Tibial nerve (tissue), 4 donors: ENCODE measurements at regions not wholly inside any gene's neighbourhood (a gene's known extent, or its start where the extent isn't known, plus 50 kb on each side); places are given as distances from the start of the nearest gene placed in this dataset. TPM values are rescaled to one million over a fixed set of nuclear protein-coding genes. Genes with fewer than 3 reads are reported as not detected.
"Not testable (repeated sequence)": the region's sequence is repeated elsewhere in the genome, so short reads cannot be mapped to it uniquely, and the experiment has no call there.

Experiments used
- DNase-seq, 2 donors: peaks; one replicate each; pipeline ENCODE4 v3.0.0-alpha.2; 2019; ENCODE audit warnings: low spot score in 2 of 2
- H3K27ac ChIP-seq, 4 donors: fragments of 200-600 bp; sonication (generic) in 3 of 4; one replicate each; pipeline ENCODE4 v1.5.1; 2017 to 2019; ENCODE audit warnings: mild to moderate bottlenecking in 1 of 4
- H3K27me3 ChIP-seq, 2 donors: fragments of 200-600 bp; sonication (generic) in 1 of 2; one replicate each; pipeline versions ENCODE4 v1.5.1 to v1.6.0; 2017 to 2019
- H3K36me3 ChIP-seq, 3 donors: fragments of 200-600 bp; sonication (generic); one replicate each; pipeline ENCODE4 v1.5.1; 2018 to 2019
- H3K4me1 ChIP-seq, 4 donors: fragments of 200-600 bp; sonication (generic) in 3 of 4; one replicate each; pipeline ENCODE4 v1.5.1; 2017 to 2019
- H3K4me3 ChIP-seq, 4 donors: fragments of 200-600 bp; sonication (generic) in 3 of 4; one replicate each; pipeline ENCODE4 v1.5.1; 2017 to 2019; ENCODE audit warnings: mild to moderate bottlenecking in 1 of 4, moderate library complexity in 1 of 4
- H3K9me3 ChIP-seq, 4 donors: fragments of 200-600 bp; sonication (generic) in 3 of 4; one replicate each; pipeline ENCODE4 v1.5.1; 2017 to 2019
- EP300 ChIP-seq, 2 donors: sonication (generic); formaldehyde crosslinking; IDR thresholded peaks; one replicate each; pipeline ENCODE4 v1.6.1; 2017; ENCODE audit warnings: antibody characterized with exemption in 2 of 2, mild to moderate bottlenecking in 1 of 2
- POLR2A ChIP-seq, 2 donors: fragments of 450-650 bp; IDR thresholded peaks; one replicate each; pipeline ENCODE4 v1.6.1; 2017; ENCODE audit warnings: antibody characterized with exemption in 2 of 2, mild to moderate bottlenecking in 2 of 2, moderate library complexity in 2 of 2
- WGBS, 2 donors: methylation state at CpG; one replicate each; pipeline ENCODE4 v1.1.5; 2018; 5-methylcytosine and 5-hydroxymethylcytosine counted together
- small RNA-seq: library from RNA; depleted of rRNA; stranded (forward); fragments of <200 nt; gene quantifications from one replicate; pipeline ENCODE3, GENCODE V24; 2016
- TF ChIP-seq, protein P1 (sequence below), 5 experiments: fragments of 200-600 bp in 3 of 5; fragments of 450-650 bp in 2 of 5; sonication (generic) in 3 of 5; IDR thresholded peaks; one replicate each; pipeline ENCODE4 v1.5.1; 2016 to 2019; ENCODE audit warnings: antibody characterized with exemption in 5 of 5, mild to moderate bottlenecking in 3 of 5, moderate library complexity in 2 of 5

DNA sequence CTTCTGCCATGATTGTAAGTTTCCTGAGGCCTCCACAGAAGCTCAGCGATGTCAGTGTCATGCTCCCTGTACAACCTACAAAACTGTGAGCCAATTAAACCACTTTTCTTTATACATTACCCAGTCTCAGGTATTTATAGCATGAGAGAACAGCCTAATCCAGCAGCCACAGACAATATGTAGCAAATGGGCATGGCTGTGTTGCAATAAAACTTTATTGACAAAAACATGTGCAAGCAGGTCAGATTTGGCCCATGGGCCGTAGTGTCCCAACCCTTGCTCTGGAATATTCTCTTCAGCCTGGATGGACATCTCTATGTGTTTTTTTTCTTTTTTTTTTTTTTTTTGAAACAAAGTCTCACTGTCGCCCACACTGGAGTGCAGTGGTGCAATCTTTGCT lies 60.9 kb upstream of the EEF2KMT start:
- WGBS, 2 donors, result 90 to 93% methylated on average over 3 of the region's 3 CpGs
- Histone ChIP-seq H3K27ac (no peak overlapping the region), H3K4me1 (no peaks in the 10 kb centered on the region), H3K4me3 (no peak overlapping the region), H3K27me3 (no peaks in the 10 kb centered on the region), H3K36me3 (no peaks in the 10 kb centered on the region), H3K9me3 (peaks cover 0 to 17% (median 0%) of the 10 kb centered on the region in 4 donors)
- TF ChIP-seq, protein P1, sequence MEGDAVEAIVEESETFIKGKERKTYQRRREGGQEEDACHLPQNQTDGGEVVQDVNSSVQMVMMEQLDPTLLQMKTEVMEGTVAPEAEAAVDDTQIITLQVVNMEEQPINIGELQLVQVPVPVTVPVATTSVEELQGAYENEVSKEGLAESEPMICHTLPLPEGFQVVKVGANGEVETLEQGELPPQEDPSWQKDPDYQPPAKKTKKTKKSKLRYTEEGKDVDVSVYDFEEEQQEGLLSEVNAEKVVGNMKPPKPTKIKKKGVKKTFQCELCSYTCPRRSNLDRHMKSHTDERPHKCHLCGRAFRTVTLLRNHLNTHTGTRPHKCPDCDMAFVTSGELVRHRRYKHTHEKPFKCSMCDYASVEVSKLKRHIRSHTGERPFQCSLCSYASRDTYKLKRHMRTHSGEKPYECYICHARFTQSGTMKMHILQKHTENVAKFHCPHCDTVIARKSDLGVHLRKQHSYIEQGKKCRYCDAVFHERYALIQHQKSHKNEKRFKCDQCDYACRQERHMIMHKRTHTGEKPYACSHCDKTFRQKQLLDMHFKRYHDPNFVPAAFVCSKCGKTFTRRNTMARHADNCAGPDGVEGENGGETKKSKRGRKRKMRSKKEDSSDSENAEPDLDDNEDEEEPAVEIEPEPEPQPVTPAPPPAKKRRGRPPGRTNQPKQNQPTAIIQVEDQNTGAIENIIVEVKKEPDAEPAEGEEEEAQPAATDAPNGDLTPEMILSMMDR (IDR thresholded peaks at IDR 0.05), result no peak
- no peak for TF ChIP-seq EP300 (IDR thresholded peaks at IDR 0.05)
- no peak for TF ChIP-seq POLR2A (IDR thresholded peaks at IDR 0.05)
- no peak for DNase-seq

DNA sequence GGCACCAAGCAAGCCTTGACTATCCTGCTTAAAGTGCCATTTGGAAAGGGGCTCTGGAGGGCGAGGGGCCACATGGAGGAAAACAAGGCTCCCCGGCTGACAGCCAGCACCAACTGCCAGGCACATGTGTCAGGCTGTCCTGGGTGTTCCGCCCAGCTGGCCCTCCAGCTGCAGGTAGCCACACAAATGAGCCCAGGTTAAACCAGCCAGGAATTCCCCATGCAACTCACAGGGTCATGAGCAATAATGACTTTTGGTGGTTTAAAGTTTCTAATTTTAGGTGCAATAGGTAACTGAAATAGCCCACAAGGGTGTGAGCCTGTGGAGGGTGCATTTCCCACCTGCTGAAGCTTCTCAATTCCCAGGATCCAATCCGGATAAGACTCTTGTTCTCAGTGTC lies 58.9 kb upstream of the EEF2KMT start:
- not testable (repeated sequence) for H3K27ac ChIP-seq, H3K4me3 ChIP-seq
- 80 to 94% methylated on average over 4 of the region's 4 CpGs for WGBS, 2 donors

DNA sequence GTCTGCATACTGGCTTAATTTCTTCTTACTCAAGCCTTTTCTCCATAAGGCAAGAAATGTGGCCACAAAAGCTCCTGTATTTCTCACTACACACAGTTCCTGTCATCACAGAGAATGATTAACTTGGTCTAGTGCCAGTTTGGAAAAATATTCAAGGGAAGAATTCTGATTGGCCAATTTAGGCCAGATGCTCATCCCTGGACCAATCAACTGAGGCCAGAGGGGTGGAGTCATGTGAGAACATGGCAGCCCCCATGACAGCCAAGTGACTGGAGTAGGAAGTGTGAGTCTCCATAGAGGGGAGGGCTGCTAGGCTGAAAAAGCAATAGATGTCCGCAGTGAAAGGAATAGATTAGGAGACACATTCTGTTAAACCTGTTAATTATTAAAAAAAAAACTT lies 56.4 kb upstream of the EEF2KMT start:
- H3K4me1 ChIP-seq, H3K9me3 ChIP-seq, DNase-seq, H3K4me3 ChIP-seq, H3K27me3 ChIP-seq, H3K27ac ChIP-seq, H3K36me3 ChIP-seq: not testable (repeated sequence)
- 96 to 100% methylated on average over 1 of the region's 1 CpG for WGBS, 2 donors

More for the DNA sequence above, 58.9 kb upstream of the EEF2KMT start:
- not testable (repeated sequence) for DNase-seq, H3K36me3 ChIP-seq, H3K9me3 ChIP-seq, H3K27me3 ChIP-seq, H3K4me1 ChIP-seq

DNA sequence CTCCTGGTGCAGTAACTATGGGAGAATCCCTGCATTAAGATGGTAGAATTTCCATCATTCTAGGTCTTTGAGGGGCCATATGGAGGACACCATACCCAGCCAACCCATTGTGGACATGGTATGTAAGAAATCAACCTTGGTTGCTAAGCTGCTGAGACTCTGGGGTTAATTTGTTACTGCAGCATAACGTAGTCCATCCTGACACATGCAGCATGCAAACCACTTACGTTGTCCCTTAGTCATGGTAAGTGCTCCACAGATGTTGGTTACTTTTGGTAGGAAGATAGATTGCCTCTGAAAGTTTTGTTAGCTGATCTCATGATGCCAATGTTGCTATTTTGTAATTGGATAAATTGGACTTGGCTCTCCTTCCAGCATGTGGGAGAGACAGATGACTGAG lies 53.8 kb upstream of the EEF2KMT start:
- 66 to 70% methylated on average over 2 of the region's 2 CpGs for WGBS, 2 donors
- DNase-seq, H3K36me3 ChIP-seq: not testable (repeated sequence)

More for the DNA sequence above, 53.8 kb upstream of the EEF2KMT start:
- H3K27ac ChIP-seq, H3K9me3 ChIP-seq, H3K27me3 ChIP-seq, H3K4me3 ChIP-seq, H3K4me1 ChIP-seq: not testable (repeated sequence)

Small RNA genes lying in the stretch of these regions (small RNA-seq; reads per million reads assigned to genes)
- gene AC007012.1 (not detected), gene MIR8065 (not detected), gene RNU6-328P (not detected), gene RNU6-457P (not detected), gene RNU7-99P (not detected), gene SNRPCP20 (not detected)
